ENCODE measurements at regions not wholly inside any gene's neighbourhood (a gene's known extent, or its start where the extent isn't known, plus 50 kb on each side); places are given as distances from the start of the nearest gene placed in this dataset.

DNA sequence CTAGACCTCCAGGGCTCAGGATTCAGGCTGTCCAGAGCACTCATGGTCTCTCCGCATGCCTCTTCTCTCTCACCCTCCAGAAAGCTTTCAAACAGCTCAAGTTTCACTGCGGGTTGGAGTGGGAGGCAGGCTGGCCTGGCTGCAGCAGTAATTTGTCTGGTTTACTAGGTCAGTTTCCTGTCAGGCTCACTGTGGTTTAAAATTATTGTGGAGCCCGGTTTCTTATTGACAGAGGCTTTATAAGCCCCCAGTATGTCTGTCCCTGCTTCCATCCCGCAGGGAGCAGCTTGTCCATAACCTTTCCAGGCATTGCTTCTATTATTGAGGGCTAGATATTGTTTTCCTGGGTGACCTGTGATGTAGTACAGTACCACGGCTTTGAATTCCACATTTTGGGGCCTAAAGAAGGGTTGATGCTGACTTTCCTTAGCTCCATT lies 235.3 kb upstream of the SORL1-AS1 start:
- no peak overlapping the region for H3K4me3 ChIP-seq (replicated peaks in 1 of 3; ENCODE audit: insufficient read depth in 1 of 3, low read depth in 2 of 3, low read length in 3 of 3)
- H3K27ac ChIP-seq (ENCODE audit: extremely low read length, insufficient read depth, low read length): no peak overlapping the region
- no peaks in the 10 kb centered on the region for H3K79me2 ChIP-seq (ENCODE audit: insufficient read depth, low read length)
- ChIA-PET POLR2A (no interaction called here), CTCF (ENCODE audit: low intra/inter-chr PET ratio, low total read pairs) (no interaction called here)
- no peak for ATAC-seq
- 69% methylated on average over 4 of the region's 5 CpGs for WGBS (ENCODE audit: low lambda C conversion rate)
- no peak overlapping the region for H3K9ac ChIP-seq (ENCODE audit: insufficient read depth, low read depth, low read length)
- intact Hi-C loops (cut with micrococcal nuclease; ENCODE audit: unreplicated experiment): no loop called here
- in situ Hi-C loops (cut with HindIII; ENCODE audit: extremely low pct_ligation_motif_present, low pct_unique_long_range_greater_than_20kb): no loop called here
- peaks cover 34% of the 10 kb centered on the region for H3K4me1 ChIP-seq (ENCODE audit: insufficient read depth, low read length)
- no peaks in the 10 kb centered on the region for H4K20me1 ChIP-seq (ENCODE audit: insufficient read depth, low read length)
- no peak for DNase-seq (ENCODE audit: low spot score)
- H3K4me2 ChIP-seq (ENCODE audit: low read depth, low read length): no peak overlapping the region
- no peaks in the 10 kb centered on the region for H3K36me3 ChIP-seq (replicated peaks in 1 of 2; ENCODE audit: control insufficient read depth in 1 of 2, insufficient read depth in 2 of 2, low read length in 2 of 2)
- H2AFZ ChIP-seq (ENCODE audit: low read length): no peak overlapping the region
- no peak for FAIRE-seq
- H3K9me3 ChIP-seq (ENCODE audit: low read length): no peaks in the 10 kb centered on the region
- TF ChIP-seq SMAD1 (CRISPR knock-in tag; IDR thresholded peaks at IDR 0.05; ENCODE audit: borderline replicate concordance, low read depth): no peak
- TF ChIP-seq ZNF713 (CRISPR knock-in tag; IDR thresholded peaks at IDR 0.05): no peak
- TF ChIP-seq ZNF333 (CRISPR knock-in tag; IDR thresholded peaks at IDR 0.05; ENCODE audit: borderline replicate concordance): no peak
- TF ChIP-seq ZNF441 (CRISPR knock-in tag; IDR thresholded peaks at IDR 0.05; ENCODE audit: borderline replicate concordance): no peak
- TF ChIP-seq FIP1L1 (IDR thresholded peaks at IDR 0.05; ENCODE audit: borderline replicate concordance, insufficient read depth, low read depth, low read length): no peak
- no peak for TF ChIP-seq NRL (CRISPR knock-in tag; IDR thresholded peaks at IDR 0.05; ENCODE audit: borderline replicate concordance)
- no TSS peak for BruUV-seq (replicated peaks)
- no peaks in the 10 kb centered on the region for H3K27me3 ChIP-seq (ENCODE audit: control insufficient read depth in 1 of 2, insufficient read depth in 2 of 2, low read length in 2 of 2)

DNA sequence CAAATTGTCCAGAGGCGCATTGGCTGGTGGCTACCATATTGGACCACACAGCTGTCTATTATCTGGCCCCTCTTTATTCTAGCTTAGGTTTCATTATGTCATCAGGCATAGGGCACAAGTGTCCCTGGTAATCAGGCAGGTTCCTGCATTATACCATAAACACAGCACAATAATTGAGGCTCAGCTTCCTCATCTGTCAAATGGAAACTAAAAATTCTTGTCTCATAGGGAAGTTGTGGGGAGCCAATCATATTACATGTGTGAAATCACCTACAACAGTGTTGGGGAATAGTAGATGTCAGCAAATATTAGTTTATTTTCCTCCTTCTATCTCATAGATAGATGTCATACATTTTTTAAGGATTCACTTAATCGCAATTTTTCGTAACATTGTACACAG lies 231.0 kb upstream of the SORL1-AS1 start:
- WGBS (ENCODE audit: low lambda C conversion rate): 76% methylated on average over 3 of the region's 3 CpGs
- no peaks in the 10 kb centered on the region for H3K79me2 ChIP-seq (ENCODE audit: insufficient read depth, low read length)
- in situ Hi-C loops (cut with HindIII; ENCODE audit: extremely low pct_ligation_motif_present, low pct_unique_long_range_greater_than_20kb): no loop called here
- intact Hi-C loops (cut with micrococcal nuclease; ENCODE audit: unreplicated experiment): no loop called here
- no peaks in the 10 kb centered on the region for H3K9me3 ChIP-seq (ENCODE audit: low read length)
- FAIRE-seq: no peak
- H3K27me3 ChIP-seq (ENCODE audit: control insufficient read depth in 1 of 2, insufficient read depth in 2 of 2, low read length in 2 of 2): no peaks in the 10 kb centered on the region; a peak in 1 of 5 replicates
- no peak overlapping the region for H2AFZ ChIP-seq (ENCODE audit: low read length)
- H3K4me3 ChIP-seq (replicated peaks in 1 of 3; ENCODE audit: insufficient read depth in 1 of 3, low read depth in 2 of 3, low read length in 3 of 3): no peak overlapping the region
- POLR2A ChIA-PET: no interaction called here
- TF ChIP-seq NFKB2 (CRISPR knock-in tag; IDR thresholded peaks at IDR 0.05; ENCODE audit: borderline replicate concordance): no peak
- no peak for TF ChIP-seq GATAD2A (CRISPR knock-in tag; IDR thresholded peaks at IDR 0.05)
- no peak for TF ChIP-seq NR2F2 (IDR thresholded peaks at IDR 0.05; ENCODE audit: borderline replicate concordance, low read depth)
- TF ChIP-seq MAFK (conservative IDR thresholded peaks at IDR 0.05 in 1 of 2, IDR thresholded peaks at IDR 0.05 in 1 of 2; ENCODE audit: low read length in 2 of 2): peak; percentile 36 to 66; a peak in 3 of 4 replicates
- TF ChIP-seq, protein P1, sequence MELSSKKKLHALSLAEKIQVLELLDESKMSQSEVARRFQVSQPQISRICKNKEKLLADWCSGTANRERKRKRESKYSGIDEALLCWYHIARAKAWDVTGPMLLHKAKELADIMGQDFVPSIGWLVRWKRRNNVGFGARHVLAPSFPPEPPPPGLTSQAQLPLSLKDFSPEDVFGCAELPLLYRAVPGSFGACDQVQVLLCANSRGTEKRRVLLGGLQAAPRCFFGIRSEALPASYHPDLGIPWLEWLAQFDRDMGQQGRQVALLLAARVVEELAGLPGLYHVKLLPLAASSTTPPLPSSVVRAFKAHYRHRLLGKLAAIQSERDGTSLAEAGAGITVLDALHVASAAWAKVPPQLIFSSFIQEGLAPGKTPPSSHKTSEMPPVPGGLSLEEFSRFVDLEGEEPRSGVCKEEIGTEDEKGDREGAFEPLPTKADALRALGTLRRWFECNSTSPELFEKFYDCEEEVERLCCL (CRISPR knock-in tag; IDR thresholded peaks at IDR 0.05; ENCODE audit: borderline replicate concordance): no peak
- TF ChIP-seq SNRNP70 (IDR thresholded peaks at IDR 0.05; ENCODE audit: low read depth, low read length): no peak
- TF ChIP-seq ARNT (IDR thresholded peaks at IDR 0.05): no peak
- TF ChIP-seq RFX5 (IDR thresholded peaks at IDR 0.05; ENCODE audit: low read depth, low read length): no peak
- TF ChIP-seq MAFF (IDR thresholded peaks at IDR 0.05; ENCODE audit: low read depth, low read length): peak; percentile 34; the same call in 1 of the 2 replicates
- no peak for TF ChIP-seq ZNF629 (CRISPR knock-in tag; conservative IDR thresholded peaks at IDR 0.05)
- H4K20me1 ChIP-seq (ENCODE audit: insufficient read depth, low read length): no peaks in the 10 kb centered on the region
- no peak for DNase-seq (ENCODE audit: low spot score)
- no peak overlapping the region for H3K9ac ChIP-seq (ENCODE audit: insufficient read depth, low read depth, low read length)
- ATAC-seq: no peak
- no peak overlapping the region for H3K4me2 ChIP-seq (ENCODE audit: low read depth, low read length)
- peaks cover 8% of the 10 kb centered on the region for H3K4me1 ChIP-seq (ENCODE audit: insufficient read depth, low read length)
- no TSS peak for BruUV-seq (replicated peaks)
- no peak overlapping the region for H3K27ac ChIP-seq (ENCODE audit: extremely low read length, insufficient read depth, low read length)
- H3K36me3 ChIP-seq (replicated peaks in 1 of 2; ENCODE audit: control insufficient read depth in 1 of 2, insufficient read depth in 2 of 2, low read length in 2 of 2): no peaks in the 10 kb centered on the region
- CTCF ChIA-PET (ENCODE audit: low intra/inter-chr PET ratio, low total read pairs): no interaction called here

Data from HepG2 (cell line).